GM20431 (cell line): ENCODE measurements at regions not wholly inside any gene's neighbourhood (a gene's known extent, or its start where the extent isn't known, plus 50 kb on each side); places are given as distances from the start of the nearest gene placed in this dataset.

Experiments used
- in situ Hi-C: fragments of 300-500 bp; cut with MseI, MboI; formaldehyde crosslinking; loops from one replicate; pipeline ENCODE4 v1.15.0; 2020; ENCODE audit warnings: low sequenced_read_pairs; ENCODE audit not compliant: unreplicated experiment

DNA sequence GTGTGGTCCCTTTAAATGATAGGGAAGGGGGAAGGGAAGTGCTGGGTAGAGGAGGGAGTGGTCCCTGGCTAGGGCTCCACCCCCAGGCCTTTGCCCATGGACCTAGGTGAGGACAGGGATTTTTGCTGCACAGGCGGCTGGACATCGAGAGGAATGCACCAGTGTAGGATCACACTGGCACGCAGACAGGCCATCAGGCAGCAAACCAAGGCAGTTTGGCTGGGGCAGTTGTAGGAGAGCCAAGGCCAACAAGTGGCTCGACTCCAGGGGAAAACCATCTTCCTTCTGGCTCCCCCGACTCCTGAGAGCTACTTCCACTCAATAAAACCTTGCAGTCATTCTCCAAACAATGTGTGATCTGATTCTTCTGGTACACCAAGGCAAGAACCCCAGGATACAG is 402.0 kb upstream of the LRRTM1 start:
- in situ Hi-C loops: no loop called here

DNA sequence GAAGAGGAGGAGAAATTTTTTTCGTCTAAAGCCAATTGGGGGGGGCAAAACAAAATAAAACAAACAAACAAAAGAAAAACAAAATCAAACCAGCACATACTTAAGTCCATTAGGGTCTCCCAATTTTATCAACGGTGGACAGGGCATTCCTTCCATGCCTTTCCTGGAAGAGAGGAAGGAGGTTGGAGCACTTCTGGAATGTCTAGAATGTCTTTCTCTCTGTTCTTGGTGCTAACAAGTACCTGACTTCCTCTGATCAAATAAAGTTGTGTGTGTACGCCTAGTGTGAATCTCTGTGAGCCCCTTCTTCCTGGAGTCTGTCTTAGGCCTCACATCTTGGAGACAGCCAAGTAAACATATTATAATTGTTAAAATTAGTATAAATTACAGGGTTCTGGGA is 399.0 kb upstream of the LRRTM1 start:
- in situ Hi-C loops: no loop called here

DNA sequence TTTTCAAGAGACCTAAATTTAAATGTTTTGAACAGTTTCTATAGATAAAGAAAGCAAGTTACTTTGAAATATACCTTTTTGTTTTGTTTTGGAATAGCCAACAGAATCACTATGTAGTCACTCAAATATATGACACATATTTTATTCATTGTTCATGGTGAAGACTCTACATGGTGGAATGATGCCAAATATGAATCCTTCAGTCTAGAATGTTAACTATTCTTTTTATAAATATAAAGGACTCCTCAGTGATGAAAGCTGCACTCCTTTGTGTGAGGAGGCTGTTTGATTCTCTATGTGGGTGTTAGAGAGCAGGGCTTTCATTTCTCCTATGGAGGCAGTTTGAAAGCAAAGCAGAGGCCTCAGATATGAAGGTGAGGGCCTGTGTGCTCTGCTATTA is 396.4 kb upstream of the LRRTM1 start:
- in situ Hi-C loops: no loop called here
